NCI-H146 (cell line): ENCODE measurements at regions not wholly inside any gene's neighbourhood (a gene's known extent, or its start where the extent isn't known, plus 50 kb on each side); places are given as distances from the start of the nearest gene placed in this dataset.
A peak's percentile ranks its signal among the peaks of the same experiment; 100 is the strongest.

ENCODE experiments used
- DNase-seq: peaks from one replicate; lab custom pipeline; 2025; lab: John Stamatoyannopoulos, UW

DNA sequence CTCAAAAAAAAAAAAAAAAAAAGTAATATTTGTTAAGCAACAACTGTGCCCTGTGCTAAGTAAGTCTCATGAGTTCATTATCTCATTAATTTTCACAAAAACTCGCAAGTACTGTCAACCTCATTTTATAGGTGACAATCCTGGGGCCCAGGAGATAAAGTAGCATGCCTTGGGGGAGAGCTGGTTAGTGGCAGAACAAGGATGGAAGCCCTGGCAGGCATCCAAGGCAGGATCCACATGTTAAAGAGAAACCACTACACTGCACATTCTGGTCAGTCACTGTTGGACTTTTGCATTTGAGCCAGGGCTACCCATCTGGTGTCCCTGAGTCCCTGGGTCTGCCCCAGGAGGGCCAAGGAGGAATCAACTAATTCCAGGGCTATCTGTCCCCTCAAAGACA lies 54.6 kb downstream of the ZFP36L2 start:
- no peak for DNase-seq

DNA sequence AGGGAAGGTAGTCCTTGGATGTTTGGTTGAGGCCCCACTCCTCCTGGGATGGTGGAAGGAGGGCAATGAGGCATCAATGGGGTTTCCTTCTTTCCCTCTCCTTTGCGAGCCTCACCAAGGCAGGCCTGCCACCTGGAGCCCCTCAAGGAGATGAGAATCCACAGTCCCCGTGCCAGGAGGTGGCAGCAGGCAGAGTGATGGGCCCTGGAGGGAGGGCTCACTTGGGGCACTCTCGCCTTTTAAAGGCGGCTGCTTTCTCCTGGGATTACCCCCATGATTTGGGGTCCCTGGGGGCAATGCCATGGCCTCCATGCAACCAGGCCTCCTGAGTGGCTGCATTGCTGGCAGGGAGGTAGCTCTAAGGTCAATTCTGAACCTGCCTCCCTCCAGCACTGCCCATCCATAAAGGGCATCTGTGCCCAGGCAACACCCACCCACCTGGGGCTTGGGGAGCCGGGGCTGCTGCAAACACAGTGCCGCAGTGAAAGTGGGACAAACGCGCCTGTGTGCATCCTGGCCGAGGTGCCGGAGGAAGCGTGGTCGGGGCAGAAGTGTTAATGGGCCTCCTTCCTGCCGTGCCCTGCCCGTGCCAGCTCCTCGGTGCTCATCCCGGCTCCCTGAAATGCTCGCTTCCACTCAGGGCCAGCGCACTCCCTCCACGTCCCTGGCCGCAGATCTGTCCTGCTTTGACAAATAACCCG lies 55.9 kb downstream of the ZFP36L2 start:
- DNase-seq: no peak

DNA sequence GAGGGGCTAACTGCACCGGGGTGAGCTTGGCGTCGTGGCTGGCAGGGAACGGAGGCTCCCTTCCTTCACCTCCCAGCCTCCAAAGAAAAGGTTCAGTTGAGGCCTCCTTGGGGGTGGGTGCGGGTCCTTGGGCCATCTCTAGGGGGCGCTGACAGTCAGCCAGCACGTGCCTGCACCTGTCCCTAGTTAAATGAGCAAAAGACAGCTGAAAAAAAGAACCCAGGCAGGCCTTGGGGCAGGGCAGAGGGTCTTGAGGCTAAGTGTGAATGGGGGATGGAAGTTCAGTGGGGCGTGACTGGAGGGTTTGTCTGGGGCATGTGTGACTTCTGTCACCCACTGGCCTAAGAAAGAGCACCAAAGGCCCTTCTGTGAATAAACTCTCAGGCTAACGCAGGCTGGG lies 56.4 kb downstream of the ZFP36L2 start:
- DNase-seq: peak; percentile 30

DNA sequence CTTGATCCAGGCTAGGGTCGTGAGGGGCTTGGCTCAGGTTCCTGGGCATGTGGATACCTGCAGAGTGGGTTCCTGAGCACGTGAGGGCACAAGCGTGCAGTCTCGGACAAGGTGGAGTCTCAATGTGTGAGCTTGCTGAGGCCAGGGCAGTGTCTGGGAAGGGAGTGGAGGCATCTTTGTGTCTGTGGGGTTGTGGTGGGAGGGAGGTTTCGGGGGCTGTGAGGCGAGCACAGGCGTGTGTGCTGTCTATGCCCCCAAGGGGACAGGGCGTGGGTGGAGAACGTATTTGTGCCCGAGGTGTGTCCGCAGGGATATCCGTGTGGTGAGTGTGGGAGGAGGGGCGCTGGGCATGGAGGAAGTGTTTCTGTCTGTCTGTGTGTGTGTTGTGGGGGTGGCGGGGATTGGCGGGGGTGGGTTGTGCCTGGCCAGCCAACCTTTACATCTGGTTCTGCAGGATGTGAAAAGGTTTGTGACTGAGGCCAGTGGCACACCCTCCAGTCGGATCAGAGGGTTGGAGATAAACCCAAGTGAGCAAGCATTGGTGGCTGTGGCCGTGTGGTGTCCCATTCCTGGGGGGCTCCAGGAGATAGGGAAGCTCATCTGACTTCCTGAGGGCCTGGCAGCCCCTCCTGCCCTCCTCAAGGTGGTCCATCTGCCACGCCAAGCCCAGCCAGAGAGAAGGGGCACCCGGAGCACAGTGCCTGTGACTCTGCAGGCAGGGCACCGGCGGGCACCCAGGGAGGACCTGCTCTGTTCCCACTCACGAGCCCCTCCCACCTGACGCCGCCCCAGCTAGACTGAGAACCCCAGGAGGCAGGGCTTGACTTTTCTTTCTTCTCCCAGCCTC lies 57.1 kb downstream of the ZFP36L2 start:
- no peak for DNase-seq

DNA sequence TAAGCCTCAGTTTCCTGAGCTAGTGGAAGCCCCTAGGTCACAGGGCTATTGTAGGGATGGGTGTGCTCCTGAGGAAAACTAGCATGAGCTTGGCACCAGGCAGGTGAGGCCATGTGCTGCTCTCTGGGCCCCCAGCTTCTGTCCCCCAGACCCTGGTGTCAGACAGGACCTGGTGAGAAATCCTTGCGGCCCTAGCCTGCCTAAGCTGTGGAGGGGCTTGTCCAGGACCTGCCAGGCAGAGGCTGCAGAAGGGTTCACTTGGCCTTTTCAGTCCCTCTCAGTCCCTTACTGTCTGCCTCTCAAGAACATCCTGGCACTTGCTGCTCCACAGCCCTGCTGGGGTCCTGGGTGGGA lies 58.4 kb downstream of the ZFP36L2 start:
- DNase-seq: no peak

DNA sequence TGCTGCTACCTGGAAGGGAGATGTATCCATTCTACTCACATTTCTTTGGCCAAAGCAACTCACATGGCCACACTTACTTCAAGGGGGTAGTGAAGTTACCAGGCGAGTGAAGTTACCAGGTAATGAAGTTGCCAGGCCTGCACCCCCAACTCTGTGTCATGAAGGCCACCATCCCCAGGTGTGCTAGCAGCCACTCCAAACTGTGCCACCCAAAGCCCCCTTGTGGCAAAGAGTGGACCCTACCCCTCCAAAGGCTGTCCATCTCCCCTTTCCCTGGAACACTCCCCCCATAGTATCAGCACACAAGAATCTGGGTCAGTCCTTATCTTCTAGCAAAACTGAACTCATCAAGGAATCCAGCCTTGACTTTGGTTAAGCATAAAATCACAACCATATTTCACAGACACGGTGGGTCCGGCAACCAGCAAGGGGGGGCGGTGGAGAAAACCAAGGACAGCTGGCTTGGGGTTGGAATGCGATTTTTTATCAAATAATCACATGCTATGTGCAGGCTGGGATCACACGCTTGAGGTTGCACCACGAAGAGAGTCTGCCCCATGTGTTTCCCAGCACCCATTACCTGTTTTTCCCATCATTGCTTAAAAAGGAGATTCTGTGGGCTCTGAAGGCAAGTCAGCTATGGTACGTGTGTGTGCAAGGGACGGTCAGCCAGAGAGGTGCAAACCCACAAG lies 60.9 kb downstream of the ZFP36L2 start:
- no peak for DNase-seq

DNA sequence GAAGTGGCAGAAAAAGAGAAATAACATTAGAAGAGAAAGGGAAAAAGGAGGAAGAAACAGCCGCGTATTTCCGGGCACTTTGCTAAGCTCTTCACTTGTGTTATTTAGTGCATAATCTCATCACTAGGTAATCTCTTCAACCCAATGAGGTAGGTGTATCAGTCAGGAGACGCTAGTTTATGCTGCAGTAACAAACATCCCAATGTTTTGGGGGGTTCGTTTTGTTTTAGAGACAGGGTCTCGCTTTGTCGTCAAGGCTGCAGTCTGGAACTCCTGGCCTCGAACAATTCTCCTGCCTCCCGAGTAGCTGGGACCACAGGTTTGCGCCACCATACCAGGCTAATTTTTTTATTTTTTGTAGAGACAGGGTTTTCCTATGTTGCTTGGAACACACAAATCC lies 61.7 kb downstream of the ZFP36L2 start:
- DNase-seq: no peak

DNA sequence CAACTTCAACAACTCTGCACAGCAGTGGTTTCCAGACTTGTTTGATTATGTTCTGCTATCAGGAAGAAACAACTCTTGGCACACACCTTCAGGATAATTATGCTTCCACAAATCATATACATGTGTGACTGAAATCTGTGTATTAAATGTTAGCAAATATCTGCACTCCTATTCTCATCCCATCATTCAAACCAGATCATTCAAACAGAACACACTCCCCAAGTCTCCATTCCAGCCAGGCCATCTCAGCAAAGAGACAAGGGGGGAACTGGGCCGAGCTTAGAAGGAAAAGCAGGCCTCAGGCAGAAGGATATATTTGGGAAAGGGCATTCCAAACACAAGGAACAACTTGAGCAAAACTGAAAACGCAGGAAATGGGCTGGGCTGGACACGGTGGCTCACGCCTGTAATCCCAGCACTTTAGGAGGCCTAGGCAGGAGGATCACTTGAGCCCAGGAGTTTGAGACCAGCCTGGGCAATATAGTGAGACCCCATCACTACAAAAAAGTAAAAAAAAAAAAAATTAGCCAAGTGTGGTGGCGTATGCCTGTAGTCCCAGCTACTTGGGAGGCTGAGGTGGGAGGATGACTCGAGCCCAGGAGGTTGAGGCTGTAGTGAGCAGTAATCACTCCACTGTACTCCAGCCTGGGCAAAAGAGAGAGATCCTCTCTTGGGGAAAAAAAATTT lies 62.7 kb downstream of the ZFP36L2 start:
- no peak for DNase-seq

DNA sequence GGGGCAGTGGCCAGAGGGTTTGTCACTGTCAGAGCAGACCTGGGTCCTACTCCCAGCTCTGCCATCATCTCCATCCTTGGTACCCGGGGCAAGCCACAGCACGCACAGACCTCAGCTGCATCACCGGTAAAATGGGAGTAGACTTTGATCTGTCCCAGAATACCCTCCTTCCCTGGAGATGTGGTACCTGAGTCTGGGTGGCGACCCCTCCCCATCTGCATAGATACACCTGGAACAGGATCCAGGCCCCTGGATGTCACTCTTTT lies 64.0 kb downstream of the ZFP36L2 start:
- no peak for DNase-seq

DNA sequence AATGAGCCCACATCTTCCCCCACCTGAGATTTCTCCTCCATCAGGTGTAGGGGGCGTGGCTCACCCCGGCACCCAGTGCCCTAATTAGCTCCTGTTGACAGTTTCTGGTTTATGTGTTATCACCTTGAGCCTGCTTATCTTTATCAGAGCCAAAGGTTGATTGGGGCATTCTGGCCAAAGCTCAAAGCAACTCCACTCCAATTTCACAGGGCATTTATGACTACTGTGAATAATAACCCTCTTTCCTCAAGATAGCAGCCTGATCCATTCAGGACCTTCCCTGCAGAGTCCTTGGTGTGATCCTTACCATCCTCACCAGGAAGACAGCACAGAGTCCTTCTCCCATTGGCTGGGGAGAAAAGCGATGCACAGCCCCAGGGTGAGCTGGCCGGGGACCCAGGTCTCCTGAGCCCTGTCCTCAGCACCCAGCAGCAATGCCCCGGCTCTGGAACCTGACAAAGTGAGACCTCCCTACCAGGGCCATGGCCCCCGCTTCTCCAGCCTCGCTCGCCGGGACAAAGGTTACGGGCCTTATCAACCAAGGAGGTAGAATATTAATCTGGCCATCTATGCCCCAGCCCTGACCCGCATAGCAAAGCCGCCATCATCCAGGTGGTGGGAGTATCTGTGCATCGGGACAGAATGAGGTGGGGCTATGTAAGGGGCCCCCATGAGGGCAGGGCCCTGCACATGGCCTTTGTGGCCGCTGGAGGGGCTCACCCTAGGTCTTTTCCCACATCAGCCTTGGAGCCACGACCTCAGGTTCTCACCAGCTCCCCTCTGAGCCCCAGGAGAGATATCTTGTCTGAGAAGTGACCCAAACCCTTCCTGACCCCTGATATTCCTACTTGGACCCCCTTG lies 64.5 kb downstream of the ZFP36L2 start:
- DNase-seq: peak; percentile 14

DNA sequence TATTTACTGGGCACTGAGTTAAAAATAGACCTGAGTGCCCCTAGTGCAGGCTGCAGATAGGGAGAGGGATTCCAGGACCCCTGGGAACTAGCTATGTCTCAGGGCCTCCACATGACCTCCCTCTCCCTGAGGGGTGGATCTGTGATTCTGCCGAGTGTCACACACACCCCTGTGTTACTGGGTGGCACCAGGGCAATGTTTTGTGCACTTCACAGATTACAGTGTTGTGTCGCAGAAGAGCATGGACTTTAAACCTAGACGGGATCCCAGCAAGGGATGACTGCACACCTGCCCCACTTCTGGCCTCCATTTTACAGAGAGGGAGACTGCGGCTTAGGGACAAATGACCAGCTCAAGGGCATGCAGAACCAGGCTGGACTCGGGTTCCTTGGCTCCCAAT lies 65.6 kb downstream of the ZFP36L2 start:
- no peak for DNase-seq

DNA sequence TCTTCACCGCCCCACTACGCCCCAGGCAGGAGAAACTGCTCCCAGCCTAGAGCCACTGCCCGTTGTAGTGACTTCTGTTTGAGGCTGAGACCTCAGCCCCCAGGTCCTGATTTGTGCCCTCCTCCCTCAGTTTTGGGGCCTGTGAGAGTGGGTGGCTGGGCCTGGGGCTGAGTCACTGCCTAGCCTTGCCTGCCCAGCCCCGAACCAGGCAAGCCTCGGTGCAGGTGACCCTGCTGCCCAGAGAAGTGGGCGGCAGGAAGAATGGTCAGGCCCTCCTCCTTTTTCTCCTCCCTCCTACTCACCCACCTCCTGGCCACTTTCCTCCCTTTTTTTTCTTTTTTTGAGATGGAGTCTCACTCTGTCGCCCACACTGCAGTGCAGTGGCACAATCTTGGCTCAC lies 66.6 kb downstream of the ZFP36L2 start:
- no peak for DNase-seq

DNA sequence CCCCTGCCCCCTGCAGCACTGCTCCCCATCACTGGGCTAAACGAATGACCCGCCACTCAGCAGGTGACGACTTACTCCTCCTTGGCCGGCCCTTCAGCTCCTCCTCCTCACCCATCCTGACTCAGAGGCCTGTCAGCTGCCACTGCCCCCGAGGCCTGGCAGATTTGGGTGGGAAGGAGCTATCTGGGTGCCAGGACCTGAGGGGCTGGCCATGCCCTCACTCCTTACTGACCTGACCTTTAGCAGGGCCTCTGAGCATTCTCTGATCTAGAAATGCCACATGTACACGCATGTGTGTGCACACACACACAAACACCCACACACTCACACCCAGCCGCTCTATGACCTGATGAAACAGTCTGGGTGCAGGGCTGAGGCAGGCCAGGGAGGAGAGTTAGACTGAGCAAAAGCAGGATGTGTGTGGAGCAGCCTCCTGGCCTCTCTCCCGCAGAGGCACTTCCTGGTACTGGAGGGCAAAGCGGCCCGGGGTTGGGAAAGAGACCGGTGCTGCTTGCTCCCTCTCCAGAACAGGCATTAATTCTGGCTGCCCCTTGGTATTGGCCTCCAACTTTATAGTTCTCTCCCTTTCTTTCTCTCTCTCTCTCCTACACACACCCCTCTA lies 68.0 kb downstream of the ZFP36L2 start:
- no peak for DNase-seq

DNA sequence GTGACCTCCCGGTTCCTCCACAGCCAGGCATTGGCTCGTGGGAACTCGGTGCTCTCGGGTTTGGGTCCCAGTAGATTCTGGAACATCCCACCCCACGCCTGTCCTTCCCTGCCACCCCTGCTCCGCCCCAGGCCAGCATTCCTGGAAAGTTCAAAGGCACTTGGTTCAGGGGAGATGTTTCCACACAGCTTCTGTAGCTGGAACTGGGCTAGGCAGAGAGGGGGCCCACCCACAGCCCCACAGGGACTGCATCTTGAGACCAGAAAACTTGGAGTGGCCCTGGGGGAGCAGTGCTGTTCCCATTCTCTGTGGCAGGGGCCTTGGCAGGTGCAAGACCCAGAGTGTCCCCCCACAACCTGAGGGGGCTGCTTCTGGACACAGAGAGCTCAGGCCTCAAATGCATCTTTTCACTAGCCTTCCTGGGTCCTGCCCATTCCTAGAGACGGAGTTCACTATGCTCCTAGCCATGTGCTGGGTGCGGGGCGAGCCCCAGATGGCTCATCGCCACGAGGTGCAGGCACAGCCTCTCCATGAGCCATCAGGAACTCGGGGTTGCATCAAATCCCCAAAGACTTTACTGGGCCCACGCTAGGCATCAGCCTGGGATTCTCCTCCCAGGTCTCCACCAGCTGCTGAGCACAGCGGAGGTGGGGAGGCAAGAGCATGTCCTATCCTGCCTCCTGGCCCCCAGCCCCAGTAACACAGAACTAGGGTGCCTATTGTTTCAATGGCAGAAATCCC lies 68.7 kb downstream of the ZFP36L2 start:
- no peak for DNase-seq

DNA sequence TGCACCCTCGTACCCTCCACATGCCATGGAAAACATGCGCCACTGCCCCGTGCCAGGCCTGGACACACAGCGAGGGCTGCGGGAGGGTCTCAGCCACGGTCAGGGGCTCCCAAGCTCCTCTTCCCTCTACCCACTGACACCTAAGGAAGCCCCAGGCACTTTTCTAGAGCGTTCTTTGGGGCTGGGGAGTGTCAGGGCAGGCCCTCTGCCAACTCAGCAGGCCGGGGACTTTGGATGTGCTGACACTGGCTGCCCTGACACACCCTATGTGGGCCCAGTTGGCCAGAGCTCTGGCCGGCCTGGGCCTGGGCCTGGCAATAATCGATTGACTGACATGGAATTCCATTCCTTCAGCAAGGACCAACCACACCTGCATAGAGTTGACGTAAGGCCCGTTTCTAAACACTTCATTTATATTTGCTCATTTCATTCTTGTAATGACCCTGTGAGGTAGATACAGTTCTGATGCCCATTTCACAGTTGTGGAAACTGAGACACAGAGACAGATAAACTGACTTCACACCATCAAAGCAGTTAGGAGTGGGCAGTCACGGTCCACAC lies 70.5 kb downstream of the ZFP36L2 start:
- DNase-seq: no peak

DNA sequence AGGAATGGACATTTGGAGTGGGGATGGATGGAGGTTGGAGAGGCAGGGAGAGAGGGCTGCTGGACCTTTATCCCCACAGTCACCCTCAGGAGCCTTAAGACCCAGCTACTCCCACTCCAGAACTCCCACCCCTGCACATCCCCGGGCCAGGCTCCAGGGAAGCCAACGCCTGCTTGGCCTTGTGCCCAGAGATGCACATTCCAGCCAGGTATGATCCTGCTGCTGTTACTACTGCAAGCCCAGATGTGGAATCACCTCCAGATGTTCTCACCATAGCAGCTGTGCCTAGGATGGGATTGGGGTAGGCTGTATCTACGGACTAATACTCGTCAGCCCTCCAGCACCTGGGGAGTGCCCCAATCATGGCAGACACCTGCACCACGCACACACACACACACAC lies 71.7 kb downstream of the ZFP36L2 start:
- DNase-seq: no peak

DNA sequence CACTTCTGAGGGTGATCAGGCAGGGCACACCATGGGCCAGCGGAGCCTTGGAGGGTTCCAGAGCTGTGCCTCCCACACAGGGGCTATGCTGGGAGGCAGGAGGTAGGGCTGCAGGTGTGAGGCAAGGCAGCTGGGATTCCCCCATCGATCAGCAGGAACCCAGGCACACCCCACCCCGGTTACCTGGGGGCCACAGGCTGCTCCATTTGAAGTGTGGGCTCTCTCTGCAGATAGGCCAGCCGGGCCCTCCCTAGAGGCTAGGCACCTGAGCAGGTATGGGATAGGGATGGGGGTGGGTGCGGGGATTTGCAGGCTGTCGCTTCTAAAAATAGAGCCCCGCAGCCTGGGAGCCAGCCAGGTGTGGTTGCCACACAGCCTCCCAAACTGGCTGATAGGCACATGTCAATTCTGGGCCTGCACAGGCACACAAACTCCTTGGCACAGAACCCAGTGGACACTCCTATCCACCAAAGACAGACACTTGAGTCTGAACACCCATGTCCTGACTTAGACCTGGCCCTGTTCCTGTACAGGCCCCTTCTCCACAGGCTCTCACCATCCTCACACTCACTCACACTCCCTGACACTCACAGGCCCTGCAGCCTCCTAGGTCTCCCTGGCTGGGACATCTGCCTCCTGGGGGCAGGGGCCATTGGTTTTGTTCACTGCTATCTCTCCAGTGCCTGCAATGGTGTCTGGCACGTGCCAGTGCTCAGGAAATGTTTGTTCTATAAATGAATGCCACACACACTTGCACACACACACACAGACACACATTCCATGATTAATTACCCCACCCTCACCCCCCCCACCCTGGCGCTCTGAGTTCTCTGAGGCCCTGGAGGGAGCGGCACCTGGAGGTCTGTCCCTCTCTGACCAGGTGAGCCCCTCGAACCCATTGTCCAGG lies 73.4 kb downstream of the ZFP36L2 start:
- DNase-seq: peak; percentile 33

DNA sequence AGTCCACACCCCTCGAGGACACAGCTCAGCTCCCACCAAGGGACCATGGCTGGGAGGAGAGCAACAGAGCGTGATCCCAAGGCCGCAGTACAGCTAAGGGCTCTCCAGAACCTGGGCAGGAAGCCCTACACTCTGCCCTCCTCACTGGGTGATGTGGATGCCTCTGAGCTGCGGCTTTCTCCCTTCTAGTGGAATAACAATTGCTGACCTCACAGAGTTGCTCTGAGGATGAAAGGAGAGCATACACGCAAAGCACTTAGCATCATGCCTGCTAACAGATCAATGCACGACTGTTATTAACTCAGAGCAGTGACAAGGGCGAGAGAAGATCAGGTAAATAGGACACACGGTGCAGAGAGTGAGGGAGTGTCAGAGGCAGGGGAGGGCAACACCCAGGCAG lies 74.2 kb downstream of the ZFP36L2 start:
- no peak for DNase-seq

DNA sequence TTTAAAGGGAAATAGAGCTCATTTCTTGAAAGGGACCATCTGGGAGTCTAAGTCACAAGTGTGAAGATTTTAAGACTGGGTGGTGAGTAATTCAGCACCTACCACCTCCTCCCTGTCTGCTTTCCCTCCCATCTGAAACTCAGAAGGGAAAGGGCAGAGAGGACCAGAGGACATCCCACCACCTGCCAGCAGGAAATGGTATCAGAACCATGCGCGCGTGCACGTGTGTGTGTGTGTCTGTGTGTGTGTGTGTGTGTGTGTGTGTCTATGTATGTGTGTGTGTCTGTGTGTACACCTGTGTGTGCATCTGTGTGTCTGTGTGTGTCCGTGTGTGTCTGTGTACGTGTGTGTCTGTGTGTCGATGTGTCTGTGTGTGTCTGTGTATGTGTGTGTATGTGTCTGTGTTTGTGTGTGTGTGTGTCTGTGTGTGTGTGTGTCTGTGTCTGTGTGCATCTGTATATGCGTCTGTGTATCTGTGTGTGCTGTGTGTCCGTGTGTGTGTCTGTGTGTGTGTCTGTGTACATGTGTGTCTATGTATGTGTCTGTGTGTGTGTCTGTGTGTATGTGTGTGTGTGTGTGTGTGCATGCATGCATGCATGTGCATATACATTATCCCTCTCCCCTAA lies 76.8 kb downstream of the ZFP36L2 start:
- DNase-seq: no peak
